Activated CD4-positive, alpha-beta T cell treated with anti-CD3 and anti-CD28 coated beads, Interleukin-2, amount 50 U/mL, for 1 hour (primary cell): ENCODE measurements at regions not wholly inside any gene's neighbourhood (a gene's known extent, or its start where the extent isn't known, plus 50 kb on each side); places are given as distances from the start of the nearest gene placed in this dataset.

Experiments
- DNase-seq: peaks from one replicate; pipeline ENCODE4 v3.0.0-alpha.2; 2020

DNA sequence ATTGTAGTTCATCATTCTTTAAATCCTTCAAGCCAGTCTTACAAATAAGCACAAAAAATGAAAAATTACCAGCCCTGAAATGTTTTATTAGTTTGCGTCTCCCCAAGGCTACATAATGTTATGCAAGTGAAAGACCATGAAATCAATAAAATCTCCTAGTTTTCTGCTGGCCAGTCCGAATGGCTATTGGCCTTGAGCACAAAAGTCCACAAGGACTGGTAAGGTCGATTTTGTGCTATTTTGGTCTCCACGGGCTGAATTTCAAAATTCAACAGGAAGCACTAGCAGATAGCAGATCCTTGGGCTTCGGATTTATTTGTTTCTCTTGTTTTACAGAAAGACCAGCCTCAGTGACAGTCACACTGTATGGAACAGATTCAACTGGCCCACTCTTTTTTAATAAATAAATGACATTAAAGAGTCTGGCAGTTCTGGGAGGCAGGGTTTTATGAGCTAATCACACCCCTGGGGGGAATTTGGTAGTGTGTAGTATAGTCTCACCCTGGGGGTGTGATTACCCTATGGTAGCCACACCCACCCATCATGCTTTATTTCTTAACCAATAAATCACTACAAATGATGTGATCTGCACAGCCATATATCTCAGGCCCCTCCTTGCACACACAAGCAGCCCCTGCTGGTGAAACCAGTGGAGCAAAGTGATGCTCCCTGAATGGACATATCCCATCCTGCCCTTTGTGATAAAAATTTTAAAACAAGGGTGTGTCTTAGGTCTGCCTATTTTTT is 51.1 kb upstream of the TMEM33 start:
- no peak for DNase-seq

DNA sequence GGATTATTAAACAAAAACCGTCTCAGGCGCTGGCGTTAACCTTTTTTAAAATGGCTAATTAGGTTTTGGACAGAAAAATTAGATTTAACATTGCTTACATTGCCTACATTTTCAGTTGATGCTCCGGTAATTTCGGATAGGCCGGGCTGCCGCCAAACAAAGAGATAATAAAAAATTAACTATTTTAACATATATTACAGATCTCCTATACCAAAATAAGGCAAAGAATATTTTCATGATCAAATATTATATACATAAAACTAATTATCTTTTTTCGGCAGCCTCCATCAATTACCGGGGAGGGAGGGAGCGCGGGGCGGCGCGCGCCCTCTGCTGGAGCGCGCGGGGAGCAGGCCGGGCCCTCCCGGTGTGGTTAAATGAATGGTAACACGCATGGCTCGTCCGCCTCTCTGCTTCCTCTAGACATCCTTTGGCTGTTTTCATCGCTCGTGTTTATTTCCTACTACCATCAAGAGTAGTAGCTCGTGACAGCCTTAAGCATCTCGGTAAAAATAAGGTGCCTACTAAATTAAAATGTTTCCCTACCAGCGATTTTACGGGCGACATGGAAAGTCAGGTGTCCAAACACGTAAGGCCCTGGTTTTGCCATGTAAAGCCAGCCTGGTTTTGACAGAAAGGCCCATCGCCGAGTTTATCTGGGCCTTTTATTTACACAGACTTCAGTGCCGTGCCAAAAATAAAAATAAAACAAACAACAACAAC is 52.4 kb upstream of the TMEM33 start:
- peak; percentile 51 for DNase-seq

DNA sequence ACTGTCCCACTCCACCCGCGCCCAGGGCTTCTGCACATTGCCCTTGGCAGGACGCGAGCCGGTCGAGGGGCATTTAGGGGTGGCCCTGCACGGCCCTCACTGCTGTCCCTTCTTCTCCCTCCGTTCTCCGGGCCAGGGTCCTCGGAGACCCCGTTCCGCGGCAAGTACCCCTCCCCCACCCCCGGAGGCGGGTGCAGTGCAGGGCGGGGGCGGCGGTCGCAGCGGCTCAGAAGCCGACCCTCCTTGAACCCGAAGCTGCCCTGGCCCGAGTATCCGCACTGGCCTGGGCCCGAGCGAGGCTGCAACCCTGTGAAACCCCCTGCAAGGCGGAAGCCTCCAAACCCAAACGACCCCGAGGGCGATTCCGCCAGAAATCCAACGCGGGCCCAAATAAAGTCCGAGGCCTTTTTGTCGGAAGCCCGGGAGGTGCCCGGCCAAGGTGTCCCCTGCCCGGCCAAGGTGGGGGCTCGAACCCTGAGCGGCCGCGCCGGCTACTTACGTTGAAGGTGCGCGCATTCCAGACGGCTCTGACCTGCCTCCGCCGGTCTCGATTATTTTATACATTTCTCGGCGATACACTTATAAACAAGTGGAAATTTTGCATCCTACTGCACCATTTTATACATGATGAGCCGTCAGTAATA is 53.1 kb upstream of the TMEM33 start:
- no peak for DNase-seq

GRCh38 chr4:41880840-41881831 is 54.1 kb upstream of the TMEM33 start:
- no peak for DNase-seq

- DNase-seq: no peak
These were observed 55.0 kb upstream of the TMEM33 start for GRCh38 chr4:41880022-41880837.

GRCh38 chr4:41879552-41879951 is 55.7 kb upstream of the TMEM33 start:
- DNase-seq: no peak

- no peak for DNase-seq
These were observed 56.2 kb upstream of the TMEM33 start for GRCh38 chr4:41878991-41879491.

GRCh38 chr4:41878170-41878969 is 56.9 kb upstream of the TMEM33 start:
- no peak for DNase-seq

- no peak for DNase-seq
These were observed 58.0 kb upstream of the TMEM33 start for GRCh38 chr4:41877020-41877796.

GRCh38 chr4:41874873-41875272 is 60.4 kb upstream of the TMEM33 start:
- no peak for DNase-seq

DNA sequence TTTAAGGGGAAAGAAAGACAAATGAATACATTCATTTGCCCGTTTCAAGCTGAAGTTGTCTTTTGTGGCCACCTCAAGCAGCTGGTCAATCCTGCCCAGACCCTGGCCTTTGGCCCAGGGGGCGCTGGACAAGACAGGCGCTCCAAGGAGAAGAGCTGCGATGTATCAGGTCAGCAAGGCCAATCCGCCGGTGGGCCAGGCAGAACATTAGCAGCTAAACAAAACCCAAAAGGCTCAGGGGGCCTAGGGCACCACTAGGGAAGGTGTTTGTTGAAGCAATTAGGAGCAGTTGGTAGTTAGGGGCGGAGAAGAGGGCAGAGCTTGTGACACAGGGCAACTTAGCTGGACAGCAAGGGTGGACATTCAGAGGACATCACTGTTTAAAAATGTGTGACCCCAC is 60.8 kb upstream of the TMEM33 start:
- no peak for DNase-seq

- no peak for DNase-seq
These were observed 61.6 kb upstream of the TMEM33 start for GRCh38 chr4:41873380-41874295.

- no peak for DNase-seq
These were observed 65.2 kb upstream of the TMEM33 start for GRCh38 chr4:41870035-41870434.

- DNase-seq: no peak
These were observed 68.2 kb upstream of the TMEM33 start for GRCh38 chr4:41866799-41867677.

- DNase-seq: no peak
These were observed 69.0 kb upstream of the TMEM33 start for GRCh38 chr4:41865981-41866798.

DNA sequence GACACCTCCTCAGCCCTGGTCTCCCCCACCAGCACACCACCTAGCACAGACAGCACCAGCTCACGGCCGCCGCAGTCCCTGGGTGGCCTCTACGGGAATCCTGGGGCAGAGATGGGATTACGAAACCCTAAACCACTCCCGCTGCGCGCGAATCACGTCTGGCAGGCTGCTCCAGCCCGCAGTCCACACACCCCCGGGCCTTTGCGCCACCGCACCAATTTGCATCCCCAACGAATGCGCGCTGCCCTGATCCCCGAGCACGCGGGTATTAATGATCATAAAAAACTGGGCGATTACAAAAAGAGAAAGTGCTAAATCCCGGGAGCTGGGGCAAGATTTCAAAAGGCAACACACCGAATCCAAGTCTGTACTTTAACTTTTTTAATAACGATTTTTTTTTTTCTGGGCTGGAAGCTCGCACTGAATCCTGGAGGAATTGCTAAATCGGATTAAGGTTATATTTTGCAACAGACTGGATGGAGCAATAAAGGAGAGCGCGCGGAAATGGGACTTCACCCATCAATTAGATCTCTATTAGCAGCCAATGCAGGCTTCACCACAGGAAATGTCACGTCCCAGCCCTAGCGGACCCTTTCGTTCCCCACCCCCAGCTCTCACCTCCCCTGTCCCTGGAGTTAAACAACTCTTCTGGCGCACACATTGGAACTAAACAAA is 69.8 kb upstream of the TMEM33 start:
- DNase-seq: no peak
